CD4-positive, alpha-beta T cell treated with Interleukin-6 at 100 ng/mL for 8 hours (primary cell): ENCODE measurements at regions not wholly inside any gene's neighbourhood (a gene's known extent, or its start where the extent isn't known, plus 50 kb on each side); places are given as distances from the start of the nearest gene placed in this dataset.

ENCODE experiments used
- DNase-seq: peaks from one replicate; pipeline ENCODE4 v3.0.0-alpha.2; 2020; ENCODE audit warnings: mixed read lengths, low spot score

- no peak for DNase-seq
Measured at GRCh38 chr1:173422456-173422976, 54.6 kb upstream of the PRDX6 start.

DNA sequence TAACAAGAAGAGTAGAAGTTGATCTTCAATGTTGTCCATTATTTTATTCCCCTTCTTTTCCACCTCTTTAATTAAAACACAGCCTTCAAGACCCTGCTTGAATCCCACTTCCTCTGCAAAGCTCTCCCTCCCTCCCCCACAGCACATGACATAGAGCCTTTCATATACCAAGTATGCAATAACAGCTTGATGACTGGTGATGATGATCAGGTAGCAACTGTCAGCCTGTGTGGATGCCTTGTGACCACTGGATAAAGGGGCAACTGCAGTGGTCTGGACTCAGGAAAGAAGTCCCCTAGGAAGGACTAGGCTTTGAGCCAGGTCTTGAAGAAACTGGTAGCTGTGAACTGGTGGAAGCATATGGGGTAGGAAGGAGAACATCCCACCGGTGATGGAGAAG lies 53.8 kb upstream of the PRDX6 start:
- DNase-seq, result no peak

DNA sequence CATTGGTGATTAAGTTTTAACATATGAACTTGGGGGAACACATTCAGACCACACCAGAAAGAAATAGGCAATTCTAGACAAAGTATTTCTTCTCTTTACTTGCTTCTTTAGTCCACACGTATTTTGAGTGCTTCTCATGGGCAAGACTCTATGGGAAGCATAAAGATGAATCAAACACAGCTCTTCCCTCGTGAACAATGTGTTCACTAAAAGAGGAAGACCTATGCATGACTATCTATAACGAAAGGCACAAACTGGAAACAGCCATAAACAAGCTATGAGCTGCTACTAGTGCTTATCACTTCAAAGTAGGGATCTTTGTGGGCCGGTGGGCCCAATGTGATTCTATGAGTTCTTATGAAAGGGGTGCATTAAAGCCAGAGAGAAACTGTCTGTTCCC lies 53.0 kb upstream of the PRDX6 start:
- DNase-seq, result no peak

GRCh38 chr1:173424782-173425407 lies 52.2 kb upstream of the PRDX6 start:
- DNase-seq, result no peak

- DNase-seq, result no peak
Measured at GRCh38 chr1:173426057-173426456, 51.1 kb upstream of the PRDX6 start.

- no peak for DNase-seq
Measured at GRCh38 chr1:173427146-173428054, 49.7 kb upstream of the PRDX6 start.
